SU-DHL-6 (cell line): ENCODE measurements at regions not wholly inside any gene's neighbourhood (a gene's known extent, or its start where the extent isn't known, plus 50 kb on each side); places are given as distances from the start of the nearest gene placed in this dataset.

Experiments
- H2AFZ ChIP-seq: fragments of 200-600 bp; sonication (generic); 2 replicates; pipeline ENCODE4 v1.6.1; 2014; ENCODE audit warnings: low read depth, mild to moderate bottlenecking, moderate library complexity, mixed read lengths, antibody characterized with exemption, low read length; ENCODE audit not compliant: severe bottlenecking
- H3F3A ChIP-seq: fragments of 200-600 bp; shearing (Covaris generic); 2 replicates; pipeline ENCODE4 v1.6.0; 2016; ENCODE audit warnings: antibody characterized with exemption, mild to moderate bottlenecking; ENCODE audit not compliant: insufficient read depth
- H3K27ac ChIP-seq: fragments of 200-600 bp; sonication (generic); 2 replicates; pipeline ENCODE4 v1.5.1; 2016; ENCODE audit warnings: low read depth, mild to moderate bottlenecking, low read length, moderate library complexity, mixed read lengths
- H3K27me3 ChIP-seq: fragments of 200-600 bp; sonication (generic), shearing (Covaris generic); 2 replicates; pipeline ENCODE4 v1.6.0; 2014; ENCODE audit warnings: mild to moderate bottlenecking, low read length
- H3K36me3 ChIP-seq: fragments of 200-600 bp; sonication (generic); 2 replicates; pipeline ENCODE4 v1.6.1; 2014; ENCODE audit warnings: mild to moderate bottlenecking, low read length, mixed read lengths
- H3K4me2 ChIP-seq: fragments of 300-600, 200-600 bp; shearing (Covaris generic), sonication (generic); 2 replicates; pipeline ENCODE4 v1.6.0; 2014; ENCODE audit warnings: low read length, low read depth, mild to moderate bottlenecking; ENCODE audit not compliant: poor library complexity, severe bottlenecking
- H3K4me3 ChIP-seq: fragments of 200-600 bp; sonication (generic); 2 replicates; pipeline ENCODE4 v1.5.1; 2014; ENCODE audit warnings: antibody characterized with exemption, low read length, mild to moderate bottlenecking, mixed read lengths; ENCODE audit not compliant: insufficient read depth, poor library complexity, severe bottlenecking
- H3K79me2 ChIP-seq: fragments of 200-600 bp; sonication (generic); 2 replicates; pipeline ENCODE4 v1.6.1; 2014; ENCODE audit warnings: mild to moderate bottlenecking, low read length, moderate library complexity; ENCODE audit not compliant: insufficient read depth
- H3K9ac ChIP-seq: fragments of 200-600 bp; sonication (generic); 2 replicates; pipeline ENCODE4 v1.7.0; 2014; ENCODE audit warnings: mild to moderate bottlenecking, low read length
- H3K9me2 ChIP-seq: fragments of 200-600 bp; sonication (generic); replicated peaks from 2 replicates; pipeline ENCODE4 v1.6.1; 2014; ENCODE audit warnings: low read length; ENCODE audit not compliant: insufficient read depth
- H3K9me3 ChIP-seq: fragments of 200-600 bp; sonication (generic); 2 replicates; pipeline ENCODE4 v1.6.1; 2014; ENCODE audit warnings: low read length, mixed read lengths; ENCODE audit not compliant: insufficient read depth
- H4K20me1 ChIP-seq: fragments of 200-600 bp; sonication (generic); 2 replicates; pipeline ENCODE4 v1.6.1; 2014; ENCODE audit warnings: low read depth, mild to moderate bottlenecking, antibody characterized with exemption, low read length, moderate library complexity, mixed read lengths
- CTCF ChIP-seq: fragments of 200-600 bp; sonication (generic); IDR thresholded peaks from one replicate; pipeline ENCODE4 v1.5.1; 2017; ENCODE audit warnings: antibody characterized with exemption, mild to moderate bottlenecking, low read length, moderate library complexity; ENCODE audit not compliant: insufficient read depth, poor library complexity, severe bottlenecking
- EZH2phosphoT487 ChIP-seq: fragments of 200-600 bp; sonication (generic), shearing (Covaris generic); conservative IDR thresholded peaks from 2 replicates; pipeline ENCODE4 v1.6.1; 2018; ENCODE audit warnings: mild to moderate bottlenecking, antibody characterized with exemption, low read length, moderate library complexity, mixed read lengths

- Histone ChIP-seq H3K27ac (no peak overlapping the region), H3K4me2 (no peak overlapping the region), H3K79me2 (no peaks in the 10 kb centered on the region), H3K9me3 (no peaks in the 10 kb centered on the region), H3K27me3 (no peaks in the 10 kb centered on the region), H3K4me3 (no peak overlapping the region), H3F3A (no peaks in the 10 kb centered on the region), H2AFZ (no peak overlapping the region), H3K9ac (no peak overlapping the region), H4K20me1 (no peaks in the 10 kb centered on the region), H3K36me3 (no peaks in the 10 kb centered on the region), H3K9me2 (no peaks in the 10 kb centered on the region)
- TF ChIP-seq EZH2phosphoT487 (no peak), CTCF (no peak)
Measured at GRCh38 chr16:76023835-76024234, 253.4 kb upstream of the CNTNAP4 start.

GRCh38 chr16:76035689-76036088 is 241.5 kb upstream of the CNTNAP4 start:
- H4K20me1 ChIP-seq, result no peaks in the 10 kb centered on the region
- no peak overlapping the region for H3K4me2 ChIP-seq
- H3K79me2 ChIP-seq, result no peaks in the 10 kb centered on the region
- H3F3A ChIP-seq, result no peaks in the 10 kb centered on the region
- H3K9ac ChIP-seq, result no peak overlapping the region
- no peaks in the 10 kb centered on the region for H3K9me2 ChIP-seq
- TF ChIP-seq CTCF (no peak), EZH2phosphoT487 (no peak)
- no peaks in the 10 kb centered on the region for H3K27me3 ChIP-seq
- no peaks in the 10 kb centered on the region for H3K36me3 ChIP-seq
- H3K9me3 ChIP-seq, result peaks cover 15% of the 10 kb centered on the region; the same call in 1 of the 2 replicates
- H2AFZ ChIP-seq, result no peak overlapping the region
- no peak overlapping the region for H3K27ac ChIP-seq
- no peak overlapping the region for H3K4me3 ChIP-seq

GRCh38 chr16:76038097-76038496 is 239.1 kb upstream of the CNTNAP4 start:
- Histone ChIP-seq H3K9me3 (peaks cover 15% of the 10 kb centered on the region; the same call in 1 of the 2 replicates), H3K4me2 (no peak overlapping the region)
- TF ChIP-seq CTCF (no peak), EZH2phosphoT487 (no peak)

More at GRCh38 chr16:76038097-76038496, 239.1 kb upstream of the CNTNAP4 start:
- Histone ChIP-seq H4K20me1 (no peaks in the 10 kb centered on the region), H3K36me3 (no peaks in the 10 kb centered on the region), H3F3A (no peaks in the 10 kb centered on the region), H3K79me2 (no peaks in the 10 kb centered on the region), H2AFZ (no peak overlapping the region), H3K4me3 (no peak overlapping the region), H3K9ac (no peak overlapping the region), H3K27ac (no peak overlapping the region), H3K9me2 (no peaks in the 10 kb centered on the region), H3K27me3 (no peaks in the 10 kb centered on the region)
